ACC112 (cell line): ENCODE measurements at regions not wholly inside any gene's neighbourhood (a gene's known extent, or its start where the extent isn't known, plus 50 kb on each side); places are given as distances from the start of the nearest gene placed in this dataset.

Source experiments
- H2AFZ ChIP-seq: fragments of 200-600 bp; sonication (generic); one replicate; pipeline ENCODE4 v1.6.0; 2017; ENCODE audit warnings: antibody characterized with exemption, low read length; ENCODE audit not compliant: unreplicated experiment
- H3K27ac ChIP-seq: fragments of 200-600 bp; sonication (generic); 2 replicates; pipeline ENCODE4 v1.5.1; 2014; ENCODE audit warnings: low read depth, mild to moderate bottlenecking, antibody characterized with exemption, low read length, moderate library complexity
- H3K27me3 ChIP-seq: fragments of 200-600 bp; sonication (generic); 2 replicates; pipeline ENCODE4 v1.6.1; 2014; ENCODE audit warnings: mild to moderate bottlenecking, antibody characterized with exemption, low read length, moderate library complexity, mixed read lengths; ENCODE audit not compliant: insufficient read depth
- H3K36me3 ChIP-seq: fragments of 200-600 bp; sonication (generic); 2 replicates; pipeline ENCODE4 v1.6.1; 2016; ENCODE audit warnings: mild to moderate bottlenecking, antibody characterized with exemption, low read length, moderate library complexity, mixed read lengths; ENCODE audit not compliant: insufficient read depth
- H3K4me1 ChIP-seq: fragments of 200-600 bp; sonication (generic); one replicate; pipeline ENCODE4 v1.6.1; 2016; ENCODE audit warnings: low read length, mixed read lengths; ENCODE audit not compliant: insufficient read depth, unreplicated experiment, control insufficient read depth
- H3K4me3 ChIP-seq: fragments of 200-600 bp; sonication (generic); 2 replicates; pipeline ENCODE4 v1.5.1; 2014; ENCODE audit warnings: mild to moderate bottlenecking, low read depth, low read length
- H3K79me2 ChIP-seq: fragments of 200-600 bp; sonication (generic); one replicate; pipeline ENCODE4 v1.6.0; 2016; ENCODE audit warnings: low read length; ENCODE audit not compliant: control insufficient read depth, unreplicated experiment, insufficient read depth

GRCh38 chr1:222941425-222941824 lies 126.6 kb downstream of the DISP1 start:
- Histone ChIP-seq H3K27ac (no peak overlapping the region), H3K27me3 (no peaks in the 10 kb centered on the region), H2AFZ (no peak overlapping the region), H3K4me1 (no peaks in the 10 kb centered on the region), H3K79me2 (no peaks in the 10 kb centered on the region), H3K4me3 (no peak overlapping the region), H3K36me3 (no peaks in the 10 kb centered on the region)

- Histone ChIP-seq H3K4me1 (no peaks in the 10 kb centered on the region), H3K36me3 (no peaks in the 10 kb centered on the region), H2AFZ (no peak overlapping the region), H3K27ac (no peak overlapping the region), H3K4me3 (no peak overlapping the region), H3K27me3 (no peaks in the 10 kb centered on the region), H3K79me2 (no peaks in the 10 kb centered on the region)
Measured at GRCh38 chr1:222946436-222946835, 131.6 kb downstream of the DISP1 start.

DNA sequence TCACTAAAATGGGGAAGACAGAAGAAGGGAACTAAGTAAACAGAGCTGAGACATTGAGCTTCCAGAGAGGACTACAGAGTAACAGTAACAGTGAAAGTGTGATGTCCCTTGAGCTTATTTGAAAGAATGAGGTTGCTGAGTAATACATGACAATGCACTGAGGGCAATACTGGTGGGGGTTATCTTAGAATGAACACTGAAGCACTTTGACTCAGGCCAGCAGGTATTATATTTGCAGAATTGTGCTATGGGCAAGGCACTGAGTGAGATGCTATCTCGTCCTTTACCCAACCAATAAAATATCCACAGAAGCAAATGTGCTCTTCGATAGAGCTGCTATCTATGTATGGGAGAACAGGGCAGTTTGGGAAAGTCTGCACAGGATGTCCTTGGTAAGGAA lies 133.2 kb downstream of the DISP1 start:
- Histone ChIP-seq H3K27ac (no peak overlapping the region), H3K36me3 (no peaks in the 10 kb centered on the region)

GRCh38 chr1:222950892-222951291 lies 136.1 kb downstream of the DISP1 start:
- Histone ChIP-seq H3K4me1 (no peaks in the 10 kb centered on the region), H3K79me2 (no peaks in the 10 kb centered on the region), H3K27me3 (no peaks in the 10 kb centered on the region), H3K36me3 (no peaks in the 10 kb centered on the region), H3K27ac (no peak overlapping the region), H2AFZ (no peak overlapping the region), H3K4me3 (no peak overlapping the region)

More for the DNA sequence above, 133.2 kb downstream of the DISP1 start:
- Histone ChIP-seq H3K27me3 (no peaks in the 10 kb centered on the region), H3K79me2 (no peaks in the 10 kb centered on the region), H3K4me3 (no peak overlapping the region), H3K4me1 (no peaks in the 10 kb centered on the region), H2AFZ (no peak overlapping the region)

GRCh38 chr1:222953585-222953984 lies 138.7 kb downstream of the DISP1 start:
- Histone ChIP-seq H3K4me3 (no peak overlapping the region), H3K4me1 (no peaks in the 10 kb centered on the region), H3K36me3 (no peaks in the 10 kb centered on the region), H3K27me3 (no peaks in the 10 kb centered on the region), H3K79me2 (no peaks in the 10 kb centered on the region), H2AFZ (no peak overlapping the region), H3K27ac (no peak overlapping the region)

DNA sequence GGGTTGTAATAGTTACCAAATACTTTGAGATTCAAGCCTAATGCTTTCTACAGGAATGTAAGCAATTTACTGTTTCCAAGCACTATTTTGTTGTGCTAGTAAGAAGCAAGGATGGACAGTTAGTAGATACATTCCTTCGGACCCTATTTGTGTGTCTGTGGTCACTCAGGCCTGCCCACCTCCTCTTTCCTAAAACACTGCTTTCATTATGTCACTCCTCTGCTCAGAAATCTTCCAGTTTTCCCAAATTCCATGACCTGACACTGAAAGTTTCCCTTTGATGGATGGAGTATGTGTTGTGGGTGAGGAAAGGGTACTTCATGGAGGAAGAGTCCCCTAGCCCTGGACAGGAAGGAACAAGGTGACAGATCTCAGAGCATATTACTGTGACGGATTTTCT lies 141.1 kb downstream of the DISP1 start:
- no peaks in the 10 kb centered on the region for H3K36me3 ChIP-seq
- no peaks in the 10 kb centered on the region for H3K27me3 ChIP-seq
- H3K79me2 ChIP-seq = no peaks in the 10 kb centered on the region
- no peaks in the 10 kb centered on the region for H3K4me1 ChIP-seq
- no peak overlapping the region for H2AFZ ChIP-seq
- no peak overlapping the region for H3K4me3 ChIP-seq
- H3K27ac ChIP-seq = no peak overlapping the region

- H2AFZ ChIP-seq = no peak overlapping the region
- no peaks in the 10 kb centered on the region for H3K79me2 ChIP-seq
- H3K4me3 ChIP-seq = no peak overlapping the region
- H3K4me1 ChIP-seq = no peaks in the 10 kb centered on the region
- no peaks in the 10 kb centered on the region for H3K36me3 ChIP-seq
- no peak overlapping the region for H3K27ac ChIP-seq
- no peaks in the 10 kb centered on the region for H3K27me3 ChIP-seq
Measured at GRCh38 chr1:222956601-222957000, 141.8 kb downstream of the DISP1 start.

DNA sequence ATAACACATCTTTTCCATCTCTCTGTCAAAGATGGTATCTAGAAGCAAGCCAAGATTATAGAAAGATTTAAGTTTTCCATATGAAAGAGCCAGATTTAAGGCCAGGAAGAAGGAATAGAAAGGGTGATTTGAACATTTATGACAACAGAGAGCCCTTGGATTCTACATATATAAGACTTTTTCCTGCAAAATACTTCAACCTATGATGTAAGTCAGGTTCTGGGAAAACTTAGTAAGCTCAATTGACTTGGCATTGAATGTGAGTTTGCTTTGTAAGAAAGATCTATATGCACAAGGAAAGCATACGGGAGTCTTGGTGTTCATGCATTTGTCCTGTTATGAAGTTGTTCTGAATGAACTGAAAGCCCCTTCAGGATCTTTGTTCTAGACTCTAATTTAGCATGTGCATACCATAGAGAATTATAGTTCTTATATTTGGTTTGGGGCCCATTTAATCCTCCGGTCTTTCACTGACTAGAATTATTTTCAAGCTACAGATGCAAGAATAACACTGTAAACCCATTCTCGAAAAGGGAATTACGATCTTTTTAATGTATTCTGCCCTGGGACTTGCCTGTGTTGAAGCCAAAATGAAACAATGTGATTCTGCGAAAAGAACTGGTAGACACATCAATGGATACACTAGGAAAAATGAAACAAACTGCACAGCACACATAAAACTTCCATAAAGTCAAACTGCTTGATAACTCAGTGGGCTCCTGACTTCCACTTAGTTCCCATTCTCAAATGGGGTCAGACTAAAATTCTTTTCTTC lies 152.8 kb downstream of the DISP1 start:
- H3K4me1 ChIP-seq = peaks cover 3% of the 10 kb centered on the region
- H2AFZ ChIP-seq = no peak overlapping the region
- H3K27ac ChIP-seq = no peak overlapping the region
- H3K36me3 ChIP-seq = no peaks in the 10 kb centered on the region
- no peaks in the 10 kb centered on the region for H3K79me2 ChIP-seq
- no peak overlapping the region for H3K4me3 ChIP-seq
- no peaks in the 10 kb centered on the region for H3K27me3 ChIP-seq

DNA sequence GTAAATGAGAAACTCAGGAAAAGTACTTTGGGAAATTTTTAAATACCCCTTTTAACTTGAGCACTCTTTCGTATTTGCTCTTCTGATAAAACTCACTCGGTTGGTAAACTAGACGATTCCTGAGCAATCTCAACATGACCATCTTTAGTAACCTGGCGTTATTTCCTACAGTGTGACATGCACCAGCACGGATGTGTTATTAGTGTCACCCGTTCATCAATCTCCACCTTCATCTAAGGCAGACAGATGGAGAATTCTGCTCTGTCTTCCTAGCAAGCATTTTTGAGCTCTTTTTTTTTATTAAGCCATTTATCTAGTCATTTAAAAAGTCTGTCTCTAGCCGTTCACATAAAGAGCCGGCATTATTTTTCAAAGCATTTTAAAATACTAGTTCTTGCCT lies 155.2 kb downstream of the DISP1 start:
- Histone ChIP-seq H3K36me3 (no peaks in the 10 kb centered on the region), H3K4me1 (peaks cover 17% of the 10 kb centered on the region), H2AFZ (no peak overlapping the region), H3K79me2 (no peaks in the 10 kb centered on the region), H3K27ac (no peak overlapping the region), H3K27me3 (no peaks in the 10 kb centered on the region), H3K4me3 (no peak overlapping the region)

DNA sequence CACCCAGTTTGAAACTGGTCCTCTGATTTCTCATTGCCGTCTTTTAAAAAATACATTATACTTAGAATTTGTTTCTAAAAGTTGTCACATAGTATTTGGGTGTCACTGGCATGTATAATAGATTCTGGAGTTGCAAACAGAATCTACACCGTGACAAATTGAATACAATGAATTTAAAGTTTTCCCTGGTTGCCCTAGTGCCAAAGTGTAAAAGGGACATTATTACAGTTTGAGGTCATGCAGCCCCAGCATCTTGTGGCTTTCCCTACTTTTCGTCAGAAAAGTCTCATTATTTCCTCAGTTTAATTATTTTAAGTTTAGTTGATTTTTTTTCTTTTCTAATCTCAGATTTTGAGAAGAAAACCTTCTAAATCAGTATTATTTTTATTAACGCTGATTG lies 155.9 kb downstream of the DISP1 start:
- Histone ChIP-seq H3K4me3 (no peak overlapping the region), H3K36me3 (no peaks in the 10 kb centered on the region)

GRCh38 chr1:222971146-222971545 lies 156.3 kb downstream of the DISP1 start:
- H3K4me3 ChIP-seq = no peak overlapping the region
- H2AFZ ChIP-seq = no peak overlapping the region

More for the DNA sequence above, 155.9 kb downstream of the DISP1 start:
- H3K27me3 ChIP-seq = no peaks in the 10 kb centered on the region
- no peaks in the 10 kb centered on the region for H3K79me2 ChIP-seq
- no peak overlapping the region for H2AFZ ChIP-seq
- H3K27ac ChIP-seq = no peak overlapping the region
- peaks cover 24% of the 10 kb centered on the region for H3K4me1 ChIP-seq

More at GRCh38 chr1:222971146-222971545, 156.3 kb downstream of the DISP1 start:
- no peaks in the 10 kb centered on the region for H3K36me3 ChIP-seq
- H3K27me3 ChIP-seq = no peaks in the 10 kb centered on the region
- H3K79me2 ChIP-seq = no peaks in the 10 kb centered on the region
- H3K4me1 ChIP-seq = peaks cover 28% of the 10 kb centered on the region
- no peak overlapping the region for H3K27ac ChIP-seq
